HG03469 (cell line): ENCODE measurements at regions not wholly inside any gene's neighbourhood (a gene's known extent, or its start where the extent isn't known, plus 50 kb on each side); places are given as distances from the start of the nearest gene placed in this dataset.

Source experiments
- ATAC-seq: cut with Tn5 transposase; IDR thresholded peaks from one replicate; pipeline ENCODE4 v1.9.1; 2021; ENCODE audit warnings: mild to moderate bottlenecking, moderate library complexity, moderate number of reproducible peaks; ENCODE audit not compliant: unreplicated experiment

DNA sequence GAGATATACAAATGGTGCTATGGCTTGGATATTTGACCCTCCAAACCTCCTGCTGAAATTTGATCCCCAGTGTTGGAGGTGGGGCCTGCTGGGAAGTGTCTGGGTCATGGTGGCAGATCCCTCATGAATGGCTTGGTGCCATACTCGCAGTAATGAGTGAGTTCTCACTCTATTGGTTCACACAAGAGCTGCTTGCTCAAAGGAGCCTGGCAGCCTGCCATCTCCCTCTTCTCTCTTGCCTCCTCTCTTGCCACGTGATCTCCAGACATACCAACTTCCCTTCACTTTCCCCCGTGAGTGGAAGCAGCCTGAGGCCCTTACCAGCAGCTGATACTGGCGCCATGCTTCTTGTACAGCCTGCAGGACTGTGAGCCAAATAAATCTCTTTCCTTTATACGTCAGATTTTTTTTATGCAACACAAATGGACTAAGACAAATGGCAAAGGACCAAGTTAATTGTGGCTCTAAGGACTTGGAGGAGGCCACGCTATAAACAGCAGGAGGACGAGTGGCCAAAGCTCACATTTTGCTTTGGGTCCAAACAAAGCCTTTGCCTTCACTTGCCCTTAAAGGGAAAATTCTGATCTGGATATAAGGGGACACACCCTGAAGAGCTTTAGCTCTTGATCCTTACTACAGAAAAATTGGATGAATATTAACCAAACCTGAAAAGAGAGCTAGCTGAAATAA is 214.7 kb downstream of the SS18 start:
- ATAC-seq: no peak

DNA sequence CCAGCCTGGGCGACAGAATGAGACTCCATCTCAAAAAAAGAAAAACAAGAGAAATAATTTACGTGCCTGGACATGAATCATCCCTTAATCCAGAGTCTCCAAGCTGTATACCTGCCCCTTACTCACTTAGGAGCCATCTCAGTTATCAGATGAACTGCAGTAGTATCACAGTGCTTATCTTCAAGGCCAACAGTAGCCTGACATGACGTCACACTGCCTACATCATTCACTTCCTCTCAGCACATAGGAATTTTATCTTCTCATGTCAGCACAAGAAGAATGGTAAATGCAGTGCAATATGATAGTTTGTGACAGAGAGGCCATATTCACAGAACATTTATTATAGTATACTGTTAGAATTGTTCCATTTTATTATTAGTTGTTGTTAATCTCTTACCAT is 216.6 kb downstream of the SS18 start:
- no peak for ATAC-seq

DNA sequence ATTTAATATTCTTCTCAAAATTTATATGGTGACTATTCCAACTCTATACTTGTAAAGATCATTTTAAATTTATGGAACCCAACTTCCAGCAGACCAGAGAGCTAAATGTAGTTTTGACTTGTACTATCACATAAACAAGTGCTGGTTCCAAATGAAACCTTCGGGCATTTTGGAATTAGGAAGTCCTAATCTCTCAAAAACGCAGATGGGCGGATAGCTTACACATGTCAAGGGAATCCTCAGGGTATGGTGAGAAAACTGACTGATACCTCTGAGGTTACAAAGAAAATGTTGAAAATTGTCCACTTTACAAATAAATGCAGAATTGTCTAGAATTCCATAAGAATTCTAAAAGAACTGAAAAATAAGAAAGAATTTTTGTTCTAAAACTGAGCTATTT is 224.1 kb downstream of the SS18 start:
- no peak for ATAC-seq

DNA sequence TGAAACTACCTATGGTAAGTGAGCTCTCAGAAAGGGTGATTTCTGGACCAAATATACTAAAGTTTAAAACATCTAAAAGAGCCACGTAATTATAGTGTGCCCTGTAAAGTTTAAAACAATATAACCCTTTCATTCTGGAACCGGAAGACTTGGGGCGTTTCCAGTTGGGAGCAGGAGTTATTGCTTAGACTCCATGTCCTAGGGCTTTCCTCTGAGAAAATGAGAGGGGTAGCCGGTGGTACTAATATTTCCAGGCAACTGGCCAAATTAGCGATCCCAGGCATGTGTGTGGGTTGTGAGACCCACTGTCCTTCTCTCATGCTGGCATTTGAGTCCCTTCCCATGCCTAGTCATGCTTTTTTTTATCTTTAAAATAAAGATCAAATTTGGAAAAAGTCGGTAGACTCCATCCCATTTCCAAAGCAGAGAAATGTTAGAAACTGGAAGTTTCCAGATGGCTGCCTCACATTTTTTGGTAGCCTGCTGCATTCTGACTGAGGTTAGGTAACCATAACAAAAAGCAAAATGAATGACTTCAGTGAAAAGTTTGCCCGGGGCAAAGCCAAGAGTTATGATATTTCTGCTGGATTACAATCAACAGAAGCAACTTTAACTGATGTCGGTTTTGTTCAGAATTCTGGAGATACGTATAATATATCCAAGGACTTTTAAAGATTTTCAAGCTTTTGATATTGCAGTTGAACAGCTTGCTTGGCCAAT is 227.4 kb downstream of the SS18 start:
- ATAC-seq: no peak

DNA sequence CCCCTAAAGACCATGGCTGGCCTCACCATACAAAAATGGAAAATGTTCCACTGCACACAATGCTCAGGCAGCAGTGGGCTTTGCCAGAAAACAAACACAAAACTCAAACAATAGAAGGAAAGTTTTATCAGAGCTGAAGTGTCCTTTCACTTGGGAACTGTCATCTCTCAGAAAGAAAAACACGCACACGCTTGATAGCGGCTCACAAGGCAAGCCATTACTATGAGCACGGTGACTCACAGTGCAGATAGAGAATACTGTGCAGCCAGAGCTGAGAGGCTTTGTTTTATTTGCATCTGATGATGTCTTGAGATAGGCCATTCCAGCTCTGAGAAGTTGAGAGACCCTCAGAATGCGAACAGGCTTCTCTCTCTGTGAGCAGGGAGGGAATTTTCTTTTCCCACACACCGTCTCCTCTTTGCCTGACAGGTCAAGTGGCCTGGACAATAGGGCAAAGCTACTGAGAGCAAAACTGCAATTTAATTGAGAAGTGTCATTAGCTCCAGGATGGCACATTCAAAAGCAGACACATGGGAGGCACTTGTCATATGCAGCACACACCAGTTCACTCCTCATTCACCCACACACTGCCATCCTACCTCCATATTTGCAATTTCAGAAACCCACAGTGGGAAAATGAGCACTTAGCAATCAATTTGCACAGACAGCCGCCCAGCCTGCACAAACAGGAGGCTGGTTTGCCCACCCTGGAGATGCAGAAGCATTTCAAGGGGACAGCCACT is 236.6 kb downstream of the SS18 start:
- no peak for ATAC-seq

DNA sequence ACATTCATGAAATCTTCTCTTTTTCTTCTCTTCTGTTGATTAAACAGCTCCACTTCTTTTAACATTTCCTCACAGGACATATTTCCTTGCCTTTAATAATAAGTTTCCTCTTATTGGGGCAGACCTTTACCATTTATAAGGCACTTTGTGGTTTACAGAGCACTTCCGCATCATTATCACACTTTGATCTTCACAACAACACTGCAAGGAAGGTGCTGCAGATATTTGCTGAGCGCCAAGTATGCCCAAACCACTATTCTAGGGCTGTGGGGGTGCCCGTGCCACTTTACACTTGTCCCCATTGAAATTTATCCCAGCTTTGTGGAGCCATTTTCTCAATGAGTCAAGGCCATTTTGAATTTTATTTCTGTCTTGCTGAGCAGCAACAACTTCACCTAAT is 246.6 kb downstream of the SS18 start:
- no peak for ATAC-seq

DNA sequence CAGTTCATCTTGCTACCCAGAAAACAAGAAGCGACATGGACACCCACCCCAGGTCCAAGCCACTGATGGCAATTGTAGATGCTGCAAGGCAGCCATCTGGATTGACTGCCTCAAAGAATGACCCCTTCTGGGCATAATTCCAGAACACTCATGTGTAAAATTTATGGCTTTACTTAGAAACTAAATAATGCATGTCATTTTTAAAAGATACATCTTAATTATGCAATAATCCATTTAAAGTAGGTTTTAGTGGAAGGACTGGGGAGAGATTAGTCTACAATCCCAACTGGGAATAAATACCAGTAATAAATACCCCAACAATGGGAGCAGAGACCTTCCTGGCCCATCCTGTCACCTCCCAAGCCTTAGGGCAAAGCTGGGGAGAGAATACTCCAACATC is 247.7 kb downstream of the SS18 start:
- no peak for ATAC-seq

DNA sequence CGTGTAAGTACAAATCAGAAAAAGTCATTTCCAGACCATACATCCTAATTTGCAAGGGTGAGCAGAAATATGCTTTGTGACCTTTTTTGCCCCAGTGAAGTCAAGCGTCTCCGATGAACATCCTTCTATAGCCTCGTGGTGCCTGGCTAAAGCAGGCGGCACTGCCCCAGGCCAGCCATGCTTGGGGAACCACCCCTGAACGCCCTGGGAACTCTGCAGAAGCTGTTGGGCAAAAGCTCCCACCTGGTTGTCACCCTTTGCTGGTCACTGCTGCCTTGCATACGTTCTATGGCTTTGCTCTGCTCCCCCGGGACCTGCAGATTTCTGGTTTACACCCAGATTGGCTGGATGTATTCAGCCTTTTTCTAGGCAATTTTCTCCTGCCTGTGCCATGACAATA is 256.4 kb downstream of the SS18 start:
- no peak for ATAC-seq

DNA sequence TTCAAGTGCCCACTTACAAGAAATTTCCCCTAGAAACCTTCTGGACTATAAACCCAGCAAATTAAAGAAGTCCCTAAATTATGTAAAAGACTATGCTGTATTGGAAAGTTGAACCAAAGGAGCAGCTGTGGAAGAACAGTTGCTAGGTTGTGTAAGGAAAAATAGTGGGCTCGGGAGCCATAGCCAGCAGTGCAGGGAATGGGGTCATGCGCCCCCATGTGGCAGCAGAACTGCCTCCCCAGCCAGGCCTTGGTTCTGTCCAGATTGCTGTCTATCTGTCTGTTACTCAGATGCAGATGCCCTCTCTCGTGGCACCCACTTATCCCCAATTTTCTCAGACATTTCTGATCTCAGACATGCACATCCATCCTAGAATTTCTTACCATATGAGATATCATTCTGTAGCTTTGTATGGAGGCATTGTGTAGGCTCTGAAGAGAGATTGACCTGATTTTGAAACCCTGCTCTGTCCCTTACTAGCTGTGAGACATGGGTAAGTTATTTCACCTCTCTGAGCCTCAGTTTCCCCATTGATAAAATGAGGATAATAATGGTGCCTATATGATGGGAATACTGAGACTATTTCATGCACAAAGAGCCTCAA is 258.3 kb downstream of the SS18 start:
- ATAC-seq: peak; percentile 52

DNA sequence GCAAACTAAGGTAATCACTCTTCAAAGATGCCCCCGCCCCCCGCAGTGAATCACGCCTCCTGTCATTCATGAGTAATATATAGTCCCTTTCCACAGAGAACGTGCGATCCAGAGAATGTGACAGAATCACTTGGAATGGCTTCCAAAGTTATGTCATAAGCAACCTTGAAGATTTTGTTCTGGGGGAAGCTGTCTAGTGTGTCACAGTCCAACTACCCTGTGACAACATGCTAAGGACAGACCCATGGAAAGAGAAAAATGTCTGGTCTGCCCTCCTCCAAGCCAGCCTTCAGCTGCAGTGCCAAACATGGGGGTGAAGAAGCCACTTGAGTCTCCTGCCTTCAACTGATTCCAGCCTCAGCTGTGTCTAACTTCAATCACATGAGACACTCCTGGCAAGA is 259.1 kb downstream of the SS18 start:
- no peak for ATAC-seq

DNA sequence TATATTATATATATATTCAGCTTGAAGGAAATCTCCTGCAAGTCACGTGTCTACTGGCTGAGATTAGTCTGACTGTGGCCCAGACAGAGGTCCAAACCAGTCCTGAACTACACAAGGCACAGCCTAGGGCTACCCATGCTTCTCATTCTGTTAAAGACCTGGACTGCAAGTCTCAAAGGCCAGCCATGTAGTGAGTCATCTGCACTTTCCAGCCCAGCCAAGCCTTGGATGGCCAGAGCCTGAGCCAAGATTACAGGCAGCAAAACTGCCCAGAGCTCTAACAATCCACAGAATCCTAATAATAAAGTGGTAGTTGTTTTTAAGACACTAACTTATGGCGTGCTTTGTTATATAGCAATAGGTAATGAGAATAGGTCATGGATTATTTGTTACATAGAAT is 259.6 kb downstream of the SS18 start:
- ATAC-seq: no peak

DNA sequence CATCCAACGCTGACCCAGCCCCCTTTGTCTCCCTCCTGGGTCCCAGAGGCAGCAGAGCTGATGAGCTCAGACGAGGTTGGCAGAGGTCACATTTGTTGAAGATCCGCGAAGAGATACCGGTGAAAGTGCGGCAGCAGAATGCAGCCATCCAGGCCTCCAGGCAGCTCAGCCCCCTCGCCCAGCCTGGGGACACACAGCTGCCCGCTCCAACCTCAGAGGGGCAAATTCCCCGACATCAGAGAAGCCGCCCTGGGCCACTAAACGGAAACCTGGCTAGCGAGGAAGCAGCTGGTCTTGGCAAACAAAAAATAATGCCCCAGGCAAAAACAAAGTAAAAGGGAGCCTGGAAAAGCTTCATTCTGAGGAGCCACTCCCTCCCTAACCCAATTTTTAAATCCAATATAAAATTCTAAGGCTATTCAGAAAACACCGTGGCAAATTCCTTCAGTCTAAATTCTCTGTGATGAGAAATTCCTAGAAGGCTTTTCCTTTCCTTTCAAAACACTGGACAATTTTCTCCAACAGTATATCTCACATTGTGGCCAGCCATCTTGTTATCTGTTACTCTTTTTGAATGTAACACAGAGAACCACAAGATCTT is 262.4 kb downstream of the SS18 start:
- no peak for ATAC-seq

DNA sequence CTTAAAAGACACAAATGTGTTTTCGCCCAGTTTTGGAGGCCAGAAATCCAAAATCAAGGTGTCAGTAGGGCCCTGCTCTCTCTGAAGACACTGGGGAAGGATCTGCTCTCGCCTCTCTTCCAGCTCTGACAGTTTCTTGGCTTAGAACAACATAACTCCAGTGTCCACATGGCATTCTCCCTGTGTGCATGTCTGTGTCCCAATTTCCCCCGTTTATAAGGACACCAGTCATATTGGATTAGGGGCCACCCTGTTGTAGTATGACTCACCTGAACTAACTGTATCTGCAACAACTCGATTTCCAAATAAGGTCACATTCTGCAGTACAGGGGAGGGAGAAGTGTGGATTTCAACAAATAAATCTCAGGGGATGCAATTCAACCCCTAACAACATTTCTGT is 263.2 kb downstream of the SS18 start:
- ATAC-seq: no peak

DNA sequence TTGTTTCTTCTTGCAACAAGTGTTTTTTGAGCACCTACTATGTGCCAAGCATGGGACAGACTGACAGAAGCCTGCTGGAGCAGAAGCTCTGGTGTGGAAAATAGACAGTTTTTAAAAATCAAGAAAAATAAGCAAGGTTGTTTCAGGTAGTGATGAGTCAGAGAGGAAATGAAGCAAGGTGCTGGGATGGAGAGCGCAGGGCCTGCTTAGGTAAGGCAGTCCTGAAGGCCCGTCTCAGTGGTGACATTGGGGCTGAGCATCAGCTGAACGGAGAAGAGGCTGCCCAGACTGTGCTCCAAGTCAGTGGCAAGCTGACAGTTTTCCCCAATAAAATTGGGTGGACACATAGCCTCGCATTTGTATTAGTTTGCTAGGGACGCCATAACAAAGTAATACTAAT is 263.6 kb downstream of the SS18 start:
- ATAC-seq: no peak

DNA sequence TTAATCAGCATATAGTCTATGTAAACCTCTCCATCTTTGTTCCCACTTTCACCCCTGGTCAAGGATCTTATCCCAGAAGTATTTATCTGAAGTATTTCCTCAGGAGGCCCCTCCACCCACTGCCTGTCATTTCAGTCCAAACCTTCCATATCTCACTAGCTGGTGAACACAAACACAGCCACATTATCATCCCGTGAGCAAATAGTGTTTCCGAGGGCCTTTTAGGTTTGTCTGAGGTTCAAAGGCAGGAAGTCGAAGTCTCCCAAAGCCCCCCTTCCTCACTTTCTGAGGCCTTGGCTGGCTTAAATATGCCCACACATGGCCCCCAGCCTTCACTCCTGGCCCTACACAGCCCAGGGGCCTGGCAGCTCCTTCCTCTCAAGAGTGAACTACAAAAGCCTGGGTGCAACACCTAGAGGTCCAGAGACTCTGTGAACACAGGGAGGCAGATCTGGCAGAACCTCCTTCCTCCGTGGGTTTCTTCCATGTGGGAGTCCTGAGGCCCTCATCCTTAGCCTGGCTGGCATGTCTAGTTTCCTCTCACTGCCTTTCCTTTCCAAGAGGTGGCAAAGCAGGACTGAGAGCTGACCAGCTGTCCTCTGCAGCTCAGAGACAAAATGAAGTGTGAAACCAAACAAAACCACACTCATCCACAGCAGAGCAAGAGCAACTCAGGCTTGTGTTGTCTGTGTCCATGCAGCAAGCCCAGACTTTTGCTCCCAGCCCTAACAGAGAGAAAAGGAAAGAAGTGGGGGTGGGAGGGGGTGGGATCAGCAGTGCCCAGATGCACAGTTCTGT is 264.2 kb downstream of the SS18 start:
- no peak for ATAC-seq

DNA sequence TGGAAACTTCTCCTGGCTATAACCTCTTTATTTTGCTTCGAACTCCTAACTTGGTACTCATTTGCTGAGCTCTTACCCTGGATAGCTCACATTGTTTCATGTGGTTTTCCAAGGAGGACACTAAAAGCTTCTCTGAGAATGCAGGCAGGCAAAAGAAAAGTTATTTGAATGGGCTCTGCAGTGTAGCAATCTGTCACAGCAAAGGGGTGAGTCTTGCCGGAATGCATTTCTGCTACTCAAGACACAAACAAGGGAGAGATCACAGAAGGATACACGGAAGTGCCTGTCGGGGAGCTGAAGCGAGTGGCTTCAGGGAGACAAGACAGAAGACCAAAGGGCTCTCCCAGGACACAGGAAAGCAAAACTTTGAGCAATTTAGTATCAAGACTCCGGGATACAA is 265.4 kb downstream of the SS18 start:
- no peak for ATAC-seq

DNA sequence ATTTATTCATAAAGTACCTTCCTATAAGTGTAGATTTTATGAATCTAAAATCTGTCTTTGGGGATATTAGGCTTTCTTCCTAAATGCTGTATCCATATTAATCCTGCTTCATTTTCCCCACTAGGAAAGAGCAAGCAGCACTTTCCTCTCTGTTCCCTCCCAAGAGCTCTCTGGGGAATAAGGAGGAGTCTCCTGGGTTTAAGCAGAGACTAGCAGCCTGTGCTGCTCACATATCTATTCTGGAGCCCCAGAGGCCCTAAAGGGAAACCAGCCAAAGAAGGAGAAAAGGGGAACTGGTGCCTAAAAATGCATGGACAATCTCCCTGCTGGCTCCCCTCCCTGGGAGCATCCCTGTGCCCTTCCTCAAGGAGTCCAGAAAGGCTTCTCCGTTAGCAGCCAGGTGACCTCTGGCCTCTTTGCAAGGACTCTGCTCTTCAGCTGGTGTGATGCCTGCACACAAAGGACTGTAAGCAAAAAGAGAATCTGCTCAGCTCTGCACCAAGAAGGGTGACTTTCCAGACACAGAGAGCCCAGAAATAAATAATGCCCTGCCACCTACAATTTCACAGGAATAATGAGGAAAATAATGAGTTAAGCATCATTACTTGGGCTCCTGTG is 270.6 kb downstream of the SS18 start:
- no peak for ATAC-seq

DNA sequence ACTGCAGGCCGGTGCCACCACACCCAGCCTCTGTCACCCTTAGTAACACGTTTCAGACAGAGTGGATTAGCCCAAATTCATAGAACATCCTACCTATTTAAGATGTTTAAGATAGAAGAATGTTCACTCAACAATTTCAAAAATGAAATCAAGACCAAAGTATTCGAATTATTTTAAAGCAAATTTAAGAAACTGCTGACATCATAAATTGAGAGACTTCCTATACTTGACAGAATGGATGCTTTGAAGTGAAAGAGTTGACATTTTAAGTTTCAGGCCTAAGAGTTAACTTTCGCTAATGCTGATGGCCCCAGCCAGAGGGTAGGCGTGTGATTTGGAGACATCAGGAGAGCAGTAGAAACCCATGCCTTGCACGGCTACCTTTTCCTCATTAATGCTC is 271.9 kb downstream of the SS18 start:
- no peak for ATAC-seq

DNA sequence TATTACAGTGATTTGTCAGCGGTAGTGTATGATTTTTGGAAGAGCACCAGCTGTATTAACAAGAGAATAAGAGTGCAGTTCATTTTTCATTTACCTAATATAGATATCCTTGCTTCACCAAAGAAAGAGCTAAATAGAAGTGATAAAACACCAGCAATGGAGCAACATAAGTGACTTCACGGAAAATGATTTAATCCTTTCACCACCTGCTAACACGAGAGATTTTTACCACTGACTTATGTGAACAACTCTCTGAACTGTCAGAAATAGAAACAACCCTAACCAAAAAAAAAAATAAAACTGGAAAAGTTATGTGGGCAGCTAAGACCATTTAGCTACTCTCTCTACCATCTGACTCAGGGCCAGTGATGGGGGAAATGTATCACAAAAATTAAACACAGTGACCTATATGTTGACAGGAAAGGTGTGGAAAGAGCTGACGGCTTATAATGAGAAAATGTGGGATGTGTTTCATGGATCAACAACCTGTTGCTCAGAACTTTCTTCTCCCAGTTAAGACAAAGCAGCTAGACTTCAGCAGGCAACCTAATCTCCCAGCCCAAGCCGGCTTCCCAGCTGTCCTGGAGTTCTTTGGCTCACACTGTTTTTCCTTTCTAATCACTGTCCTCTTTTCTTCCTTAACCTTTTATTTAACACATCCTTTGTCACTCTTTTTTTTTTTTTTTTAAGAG is 272.7 kb downstream of the SS18 start:
- ATAC-seq: no peak
